SU-DHL-6 (cell line): ENCODE measurements at regions not wholly inside any gene's neighbourhood (a gene's known extent, or its start where the extent isn't known, plus 50 kb on each side); places are given as distances from the start of the nearest gene placed in this dataset.

ENCODE experiments used
- H2AFZ ChIP-seq: fragments of 200-600 bp; sonication (generic); 2 replicates; pipeline ENCODE4 v1.6.1; 2014; ENCODE audit warnings: low read depth, mild to moderate bottlenecking, moderate library complexity, mixed read lengths, antibody characterized with exemption, low read length; ENCODE audit not compliant: severe bottlenecking
- H3F3A ChIP-seq: fragments of 200-600 bp; shearing (Covaris generic); 2 replicates; pipeline ENCODE4 v1.6.0; 2016; ENCODE audit warnings: antibody characterized with exemption, mild to moderate bottlenecking; ENCODE audit not compliant: insufficient read depth
- H3K27ac ChIP-seq: fragments of 200-600 bp; sonication (generic); 2 replicates; pipeline ENCODE4 v1.5.1; 2016; ENCODE audit warnings: low read depth, mild to moderate bottlenecking, low read length, moderate library complexity, mixed read lengths
- H3K27me3 ChIP-seq: fragments of 200-600 bp; sonication (generic), shearing (Covaris generic); 2 replicates; pipeline ENCODE4 v1.6.0; 2014; ENCODE audit warnings: mild to moderate bottlenecking, low read length
- H3K36me3 ChIP-seq: fragments of 200-600 bp; sonication (generic); 2 replicates; pipeline ENCODE4 v1.6.1; 2014; ENCODE audit warnings: mild to moderate bottlenecking, low read length, mixed read lengths
- H3K4me2 ChIP-seq: fragments of 300-600, 200-600 bp; shearing (Covaris generic), sonication (generic); 2 replicates; pipeline ENCODE4 v1.6.0; 2014; ENCODE audit warnings: low read length, low read depth, mild to moderate bottlenecking; ENCODE audit not compliant: poor library complexity, severe bottlenecking
- H3K4me3 ChIP-seq: fragments of 200-600 bp; sonication (generic); 2 replicates; pipeline ENCODE4 v1.5.1; 2014; ENCODE audit warnings: antibody characterized with exemption, low read length, mild to moderate bottlenecking, mixed read lengths; ENCODE audit not compliant: insufficient read depth, poor library complexity, severe bottlenecking
- H3K79me2 ChIP-seq: fragments of 200-600 bp; sonication (generic); 2 replicates; pipeline ENCODE4 v1.6.1; 2014; ENCODE audit warnings: mild to moderate bottlenecking, low read length, moderate library complexity; ENCODE audit not compliant: insufficient read depth
- H3K9ac ChIP-seq: fragments of 200-600 bp; sonication (generic); 2 replicates; pipeline ENCODE4 v1.7.0; 2014; ENCODE audit warnings: mild to moderate bottlenecking, low read length
- H3K9me2 ChIP-seq: fragments of 200-600 bp; sonication (generic); replicated peaks from 2 replicates; pipeline ENCODE4 v1.6.1; 2014; ENCODE audit warnings: low read length; ENCODE audit not compliant: insufficient read depth
- H3K9me3 ChIP-seq: fragments of 200-600 bp; sonication (generic); 2 replicates; pipeline ENCODE4 v1.6.1; 2014; ENCODE audit warnings: low read length, mixed read lengths; ENCODE audit not compliant: insufficient read depth
- H4K20me1 ChIP-seq: fragments of 200-600 bp; sonication (generic); 2 replicates; pipeline ENCODE4 v1.6.1; 2014; ENCODE audit warnings: low read depth, mild to moderate bottlenecking, antibody characterized with exemption, low read length, moderate library complexity, mixed read lengths
- EZH2phosphoT487 ChIP-seq: fragments of 200-600 bp; sonication (generic), shearing (Covaris generic); conservative IDR thresholded peaks from 2 replicates; pipeline ENCODE4 v1.6.1; 2018; ENCODE audit warnings: mild to moderate bottlenecking, antibody characterized with exemption, low read length, moderate library complexity, mixed read lengths
- TF ChIP-seq, protein P1 (sequence below): fragments of 200-600 bp; sonication (generic); IDR thresholded peaks from one replicate; pipeline ENCODE4 v1.5.1; 2017; ENCODE audit warnings: antibody characterized with exemption, mild to moderate bottlenecking, low read length, moderate library complexity; ENCODE audit not compliant: insufficient read depth, poor library complexity, severe bottlenecking

- Histone ChIP-seq H4K20me1 (no peaks in the 10 kb centered on the region), H3K9me2 (no peaks in the 10 kb centered on the region), H3K4me3 (no peak overlapping the region), H3F3A (no peaks in the 10 kb centered on the region), H3K27ac (no peak overlapping the region), H3K79me2 (no peaks in the 10 kb centered on the region), H3K9ac (no peak overlapping the region), H3K27me3 (no peaks in the 10 kb centered on the region), H3K9me3 (no peaks in the 10 kb centered on the region), H3K36me3 (no peaks in the 10 kb centered on the region), H3K4me2 (no peak overlapping the region), H2AFZ (no peak overlapping the region)
- TF ChIP-seq EZH2phosphoT487 = no peak
- TF ChIP-seq, protein P1, sequence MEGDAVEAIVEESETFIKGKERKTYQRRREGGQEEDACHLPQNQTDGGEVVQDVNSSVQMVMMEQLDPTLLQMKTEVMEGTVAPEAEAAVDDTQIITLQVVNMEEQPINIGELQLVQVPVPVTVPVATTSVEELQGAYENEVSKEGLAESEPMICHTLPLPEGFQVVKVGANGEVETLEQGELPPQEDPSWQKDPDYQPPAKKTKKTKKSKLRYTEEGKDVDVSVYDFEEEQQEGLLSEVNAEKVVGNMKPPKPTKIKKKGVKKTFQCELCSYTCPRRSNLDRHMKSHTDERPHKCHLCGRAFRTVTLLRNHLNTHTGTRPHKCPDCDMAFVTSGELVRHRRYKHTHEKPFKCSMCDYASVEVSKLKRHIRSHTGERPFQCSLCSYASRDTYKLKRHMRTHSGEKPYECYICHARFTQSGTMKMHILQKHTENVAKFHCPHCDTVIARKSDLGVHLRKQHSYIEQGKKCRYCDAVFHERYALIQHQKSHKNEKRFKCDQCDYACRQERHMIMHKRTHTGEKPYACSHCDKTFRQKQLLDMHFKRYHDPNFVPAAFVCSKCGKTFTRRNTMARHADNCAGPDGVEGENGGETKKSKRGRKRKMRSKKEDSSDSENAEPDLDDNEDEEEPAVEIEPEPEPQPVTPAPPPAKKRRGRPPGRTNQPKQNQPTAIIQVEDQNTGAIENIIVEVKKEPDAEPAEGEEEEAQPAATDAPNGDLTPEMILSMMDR = no peak
Observed at GRCh38 chr9:107720501-107720900, 230.9 kb upstream of the KLF4 start.

GRCh38 chr9:107717529-107718314 lies 228.2 kb upstream of the KLF4 start:
- Histone ChIP-seq H4K20me1 (no peaks in the 10 kb centered on the region), H3K27me3 (no peaks in the 10 kb centered on the region)

GRCh38 chr9:107715740-107716139 lies 226.2 kb upstream of the KLF4 start:
- TF ChIP-seq, protein P1 = no peak
- no peak for TF ChIP-seq EZH2phosphoT487
- no peak overlapping the region for H3K4me3 ChIP-seq
- H3K79me2 ChIP-seq = no peaks in the 10 kb centered on the region
- H3F3A ChIP-seq = no peaks in the 10 kb centered on the region
- no peaks in the 10 kb centered on the region for H3K9me2 ChIP-seq
- H3K9me3 ChIP-seq = no peaks in the 10 kb centered on the region
- H3K27me3 ChIP-seq = no peaks in the 10 kb centered on the region
- H3K27ac ChIP-seq = no peak overlapping the region
- H3K36me3 ChIP-seq = no peaks in the 10 kb centered on the region
- no peak overlapping the region for H2AFZ ChIP-seq
- H3K4me2 ChIP-seq = no peak overlapping the region
- no peak overlapping the region for H3K9ac ChIP-seq
- no peaks in the 10 kb centered on the region for H4K20me1 ChIP-seq

More at GRCh38 chr9:107717529-107718314, 228.2 kb upstream of the KLF4 start:
- Histone ChIP-seq H3K9ac (no peak overlapping the region), H3K4me3 (no peak overlapping the region), H3K36me3 (no peaks in the 10 kb centered on the region), H3K79me2 (no peaks in the 10 kb centered on the region), H2AFZ (no peak overlapping the region), H3K27ac (no peak overlapping the region), H3K9me2 (no peaks in the 10 kb centered on the region), H3K4me2 (no peak overlapping the region), H3F3A (no peaks in the 10 kb centered on the region), H3K9me3 (no peaks in the 10 kb centered on the region)
- TF ChIP-seq, protein P1 = no peak
- TF ChIP-seq EZH2phosphoT487 = no peak
